ENCODE measurements at regions not wholly inside any gene's neighbourhood (a gene's known extent, or its start where the extent isn't known, plus 50 kb on each side); places are given as distances from the start of the nearest gene placed in this dataset.

GRCh38 chr14:71321574-71322315, 414.5 kb downstream of the PCNX1 start:
- in situ Hi-C loops (cut with MboI; ENCODE audit: low sequenced_read_pairs): no loop called here

- in situ Hi-C loops (cut with MboI; ENCODE audit: low sequenced_read_pairs): no loop called here
Observed at GRCh38 chr14:71322655-71323250, 415.5 kb downstream of the PCNX1 start.

- in situ Hi-C loops (cut with MboI; ENCODE audit: low sequenced_read_pairs): no loop called here
Observed at GRCh38 chr14:71324767-71325272, 417.6 kb downstream of the PCNX1 start.

GRCh38 chr14:71327691-71328090, 420.4 kb downstream of the PCNX1 start:
- in situ Hi-C loops (cut with MboI; ENCODE audit: low sequenced_read_pairs): no loop called here

- in situ Hi-C loops (cut with MboI; ENCODE audit: low sequenced_read_pairs): no loop called here
Observed at GRCh38 chr14:71328183-71328582, 420.9 kb downstream of the PCNX1 start.

GRCh38 chr14:71328954-71329353, 421.7 kb downstream of the PCNX1 start:
- in situ Hi-C loops (cut with MboI; ENCODE audit: low sequenced_read_pairs): no loop called here

GRCh38 chr14:71331403-71331802, 424.1 kb downstream of the PCNX1 start:
- in situ Hi-C loops (cut with MboI; ENCODE audit: low sequenced_read_pairs): no loop called here

- in situ Hi-C loops (cut with MboI; ENCODE audit: low sequenced_read_pairs): no loop called here
Observed at GRCh38 chr14:71332476-71332875, 425.2 kb downstream of the PCNX1 start.

- in situ Hi-C loops (cut with MboI; ENCODE audit: low sequenced_read_pairs): no loop called here
Observed at GRCh38 chr14:71333705-71334104, 426.4 kb downstream of the PCNX1 start.

GRCh38 chr14:71336489-71337192, 429.4 kb downstream of the PCNX1 start:
- in situ Hi-C loops (cut with MboI; ENCODE audit: low sequenced_read_pairs): no loop called here

- in situ Hi-C loops (cut with MboI; ENCODE audit: low sequenced_read_pairs): no loop called here
Observed at GRCh38 chr14:71338153-71338552, 430.9 kb downstream of the PCNX1 start.

- in situ Hi-C loops (cut with MboI; ENCODE audit: low sequenced_read_pairs): no loop called here
Observed at GRCh38 chr14:71339650-71340415, 432.6 kb downstream of the PCNX1 start.

GRCh38 chr14:71341156-71341555, 433.9 kb downstream of the PCNX1 start:
- in situ Hi-C loops (cut with MboI; ENCODE audit: low sequenced_read_pairs): no loop called here

GRCh38 chr14:71343724-71344123, 436.5 kb downstream of the PCNX1 start:
- in situ Hi-C loops (cut with MboI; ENCODE audit: low sequenced_read_pairs): no loop called here

GRCh38 chr14:71344506-71344905, 437.2 kb downstream of the PCNX1 start:
- in situ Hi-C loops (cut with MboI; ENCODE audit: low sequenced_read_pairs): no loop called here

GRCh38 chr14:71346685-71347084, 439.4 kb downstream of the PCNX1 start:
- in situ Hi-C loops (cut with MboI; ENCODE audit: low sequenced_read_pairs): no loop called here

- in situ Hi-C loops (cut with MboI; ENCODE audit: low sequenced_read_pairs): no loop called here
Observed at GRCh38 chr14:71348394-71348793, 441.1 kb downstream of the PCNX1 start.

- in situ Hi-C loops (cut with MboI; ENCODE audit: low sequenced_read_pairs): no loop called here
Observed at GRCh38 chr14:71348817-71349216, 441.6 kb downstream of the PCNX1 start.

GRCh38 chr14:71354142-71354541, 446.9 kb downstream of the PCNX1 start:
- in situ Hi-C loops (cut with MboI; ENCODE audit: low sequenced_read_pairs): no loop called here

- in situ Hi-C loops (cut with MboI; ENCODE audit: low sequenced_read_pairs): no loop called here
Observed at GRCh38 chr14:71354801-71355200, 447.5 kb downstream of the PCNX1 start.
